ENCODE measurements at regions not wholly inside any gene's neighbourhood (a gene's known extent, or its start where the extent isn't known, plus 50 kb on each side); places are given as distances from the start of the nearest gene placed in this dataset.

DNA sequence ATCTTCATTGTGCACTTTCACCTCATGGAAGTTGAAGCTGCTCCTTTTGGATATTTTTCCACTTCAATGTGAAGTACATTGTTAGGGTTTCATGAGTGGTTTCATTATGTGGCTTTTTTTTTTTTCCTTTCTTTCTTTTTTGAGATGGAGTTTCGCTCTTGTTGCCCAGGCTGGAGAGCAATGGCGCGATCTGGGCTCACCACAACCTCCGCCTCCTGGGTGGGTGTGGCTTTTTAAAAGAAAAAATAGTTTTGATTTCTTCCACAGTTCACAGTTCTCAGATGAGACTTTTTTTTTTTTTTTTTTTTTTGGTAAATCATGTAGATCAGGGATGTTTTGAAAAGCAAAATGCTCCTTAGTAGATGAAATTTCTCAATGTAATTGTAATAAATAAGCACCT, 652.3 kb upstream of the ANKRD30A start:
- H2BK15ac ChIP-seq (ENCODE audit: low read length), result no peak overlapping the region
- H2BK120ac ChIP-seq (ENCODE audit: low read depth, low read length), result no peak overlapping the region
- H3K14ac ChIP-seq (ENCODE audit: low read length), result no peak overlapping the region
- H4K8ac ChIP-seq (ENCODE audit: low read depth, low read length), result no peak overlapping the region
- no peak overlapping the region for H3K4me3 ChIP-seq (ENCODE audit: low read length in 2 of 2)
- H2BK12ac ChIP-seq (ENCODE audit: low read length), result no peak overlapping the region
- no peak overlapping the region for H3K9ac ChIP-seq (ENCODE audit: low read depth, low read length, poor library complexity)
- no peak overlapping the region for H2AK5ac ChIP-seq (ENCODE audit: low read depth, low read length)
- H3K27me3 ChIP-seq (ENCODE audit: control insufficient read depth in 3 of 3, insufficient read depth in 3 of 3, low read depth in 1 of 3, low read length in 3 of 3), result no peaks in the 10 kb centered on the region
- H3K23ac ChIP-seq (ENCODE audit: low read depth, low read length, poor library complexity), result no peak overlapping the region
- H3K4me2 ChIP-seq (ENCODE audit: insufficient read depth, low read length, poor library complexity, severe bottlenecking), result no peak overlapping the region
- no peak overlapping the region for H3K18ac ChIP-seq (ENCODE audit: low read length)
- H2BK5ac ChIP-seq (ENCODE audit: low read length), result no peak overlapping the region
- H3K4ac ChIP-seq (ENCODE audit: low read length), result no peak overlapping the region
- H3K79me1 ChIP-seq (ENCODE audit: low read depth, low read length), result no peaks in the 10 kb centered on the region
- H3K9me3 ChIP-seq (replicated peaks in 1 of 2; ENCODE audit: control insufficient read depth in 2 of 2, insufficient read depth in 1 of 2, low read depth in 1 of 2, low read length in 2 of 2), result no peaks in the 10 kb centered on the region
- no peak overlapping the region for H3K27ac ChIP-seq (replicated peaks; ENCODE audit: low read length)
- H3K4me1 ChIP-seq (ENCODE audit: control insufficient read depth in 2 of 2, insufficient read depth in 1 of 2, low read depth in 1 of 2, low read length in 2 of 2), result no peaks in the 10 kb centered on the region
- no peak overlapping the region for H4K91ac ChIP-seq (ENCODE audit: low read depth, low read length, poor library complexity)
- WGBS, 2 donors (ENCODE audit: extremely low coverage in 2 of 2, insufficient read length in 2 of 2, insufficient replicate concordance in 1 of 2), result no CpG with 5 or more reads among the region's 4 CpGs
- no peak for DNase-seq (ENCODE audit: low spot score)
- no peaks in the 10 kb centered on the region for H3K36me3 ChIP-seq (replicated peaks in 1 of 2; ENCODE audit: control insufficient read depth in 2 of 2, insufficient read depth in 2 of 2, low read length in 2 of 2)
- no peak overlapping the region for H2AFZ ChIP-seq (ENCODE audit: low read length)

DNA sequence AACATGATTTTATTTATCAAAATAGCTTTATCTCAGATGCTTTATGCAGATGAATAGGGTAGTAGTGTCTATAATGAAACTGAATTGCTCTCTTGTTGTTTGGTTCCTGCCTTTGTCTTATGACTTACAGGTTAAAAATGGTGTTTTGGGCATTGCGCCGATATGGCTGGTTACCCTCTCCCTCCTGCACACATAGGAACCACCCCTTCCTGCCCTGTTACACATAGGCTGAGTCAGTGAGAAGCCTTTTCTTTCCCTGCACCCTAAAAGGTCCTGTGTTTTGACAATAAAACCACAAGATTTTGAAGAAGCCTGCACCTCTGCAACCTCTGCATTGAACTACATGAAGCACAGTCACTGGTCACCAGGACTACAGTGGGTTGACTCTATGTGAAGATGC, 655.8 kb upstream of the ANKRD30A start:
- H2AK5ac ChIP-seq (ENCODE audit: low read depth, low read length), result no peak overlapping the region
- H4K91ac ChIP-seq (ENCODE audit: low read depth, low read length, poor library complexity), result no peak overlapping the region
- no peak overlapping the region for H3K27ac ChIP-seq (replicated peaks; ENCODE audit: low read length)
- H3K14ac ChIP-seq (ENCODE audit: low read length), result no peak overlapping the region
- no peak overlapping the region for H4K8ac ChIP-seq (ENCODE audit: low read depth, low read length)
- H3K18ac ChIP-seq (ENCODE audit: low read length), result no peak overlapping the region
- no peak overlapping the region for H2AFZ ChIP-seq (ENCODE audit: low read length)
- H2BK5ac ChIP-seq (ENCODE audit: low read length), result no peak overlapping the region
- H3K4ac ChIP-seq (ENCODE audit: low read length), result no peak overlapping the region
- no peak overlapping the region for H3K4me3 ChIP-seq (ENCODE audit: low read length in 2 of 2)
- H3K4me2 ChIP-seq (ENCODE audit: insufficient read depth, low read length, poor library complexity, severe bottlenecking), result no peak overlapping the region
- no CpG with 5 or more reads among the region's 2 CpGs for WGBS, 2 donors (ENCODE audit: extremely low coverage in 2 of 2, insufficient read length in 2 of 2, insufficient replicate concordance in 1 of 2)
- no peak overlapping the region for H2BK12ac ChIP-seq (ENCODE audit: low read length)
- DNase-seq (ENCODE audit: low spot score), result no peak
- no peak overlapping the region for H3K9ac ChIP-seq (ENCODE audit: low read depth, low read length, poor library complexity)
- H3K4me1 ChIP-seq (ENCODE audit: control insufficient read depth in 2 of 2, insufficient read depth in 1 of 2, low read depth in 1 of 2, low read length in 2 of 2), result no peaks in the 10 kb centered on the region
- no peaks in the 10 kb centered on the region for H3K36me3 ChIP-seq (replicated peaks in 1 of 2; ENCODE audit: control insufficient read depth in 2 of 2, insufficient read depth in 2 of 2, low read length in 2 of 2)
- H3K79me1 ChIP-seq (ENCODE audit: low read depth, low read length), result no peaks in the 10 kb centered on the region
- H3K23ac ChIP-seq (ENCODE audit: low read depth, low read length, poor library complexity), result no peak overlapping the region
- no peak overlapping the region for H2BK15ac ChIP-seq (ENCODE audit: low read length)
- H3K27me3 ChIP-seq (ENCODE audit: control insufficient read depth in 3 of 3, insufficient read depth in 3 of 3, low read depth in 1 of 3, low read length in 3 of 3), result no peaks in the 10 kb centered on the region
- H2BK120ac ChIP-seq (ENCODE audit: low read depth, low read length), result no peak overlapping the region
- H3K9me3 ChIP-seq (replicated peaks in 1 of 2; ENCODE audit: control insufficient read depth in 2 of 2, insufficient read depth in 1 of 2, low read depth in 1 of 2, low read length in 2 of 2), result no peaks in the 10 kb centered on the region

DNA sequence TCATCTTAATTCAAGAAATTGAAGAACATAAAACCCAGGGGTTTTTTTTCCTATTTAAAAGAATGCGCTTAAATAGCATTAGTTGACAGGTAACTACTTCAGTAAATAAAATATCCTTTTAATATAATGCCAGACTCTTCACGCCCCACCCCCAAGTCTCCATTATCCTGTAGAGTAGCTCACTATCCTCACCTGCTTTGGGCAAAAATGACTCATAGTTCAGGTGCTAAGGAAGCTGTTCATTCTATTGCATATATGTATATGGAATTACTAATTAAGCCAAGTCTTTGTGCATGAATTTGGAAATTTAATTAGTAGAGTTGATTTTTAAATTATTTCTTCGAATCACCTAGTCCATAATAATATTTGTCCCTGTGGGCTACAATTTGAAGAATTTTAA, 656.8 kb upstream of the ANKRD30A start:
- no peak overlapping the region for H2BK15ac ChIP-seq (ENCODE audit: low read length)
- no peaks in the 10 kb centered on the region for H3K36me3 ChIP-seq (replicated peaks in 1 of 2; ENCODE audit: control insufficient read depth in 2 of 2, insufficient read depth in 2 of 2, low read length in 2 of 2)
- DNase-seq (ENCODE audit: low spot score), result no peak
- no peak overlapping the region for H3K4me3 ChIP-seq (ENCODE audit: low read length in 2 of 2)
- no peak overlapping the region for H4K91ac ChIP-seq (ENCODE audit: low read depth, low read length, poor library complexity)
- H3K27ac ChIP-seq (replicated peaks; ENCODE audit: low read length), result no peak overlapping the region
- no peak overlapping the region for H2AK5ac ChIP-seq (ENCODE audit: low read depth, low read length)
- no CpG with 5 or more reads among the region's 3 CpGs for WGBS, 2 donors (ENCODE audit: extremely low coverage in 2 of 2, insufficient read length in 2 of 2, insufficient replicate concordance in 1 of 2)
- no peak overlapping the region for H4K8ac ChIP-seq (ENCODE audit: low read depth, low read length)
- no peaks in the 10 kb centered on the region for H3K27me3 ChIP-seq (ENCODE audit: control insufficient read depth in 3 of 3, insufficient read depth in 3 of 3, low read depth in 1 of 3, low read length in 3 of 3)
- no peak overlapping the region for H3K23ac ChIP-seq (ENCODE audit: low read depth, low read length, poor library complexity)
- H2BK12ac ChIP-seq (ENCODE audit: low read length), result no peak overlapping the region
- H3K9me3 ChIP-seq (replicated peaks in 1 of 2; ENCODE audit: control insufficient read depth in 2 of 2, insufficient read depth in 1 of 2, low read depth in 1 of 2, low read length in 2 of 2), result no peaks in the 10 kb centered on the region
- no peak overlapping the region for H2BK5ac ChIP-seq (ENCODE audit: low read length)
- H3K4me1 ChIP-seq (ENCODE audit: control insufficient read depth in 2 of 2, insufficient read depth in 1 of 2, low read depth in 1 of 2, low read length in 2 of 2), result no peaks in the 10 kb centered on the region
- H2BK120ac ChIP-seq (ENCODE audit: low read depth, low read length), result no peak overlapping the region
- no peak overlapping the region for H3K4ac ChIP-seq (ENCODE audit: low read length)
- H3K18ac ChIP-seq (ENCODE audit: low read length), result no peak overlapping the region
- no peaks in the 10 kb centered on the region for H3K79me1 ChIP-seq (ENCODE audit: low read depth, low read length)
- no peak overlapping the region for H3K4me2 ChIP-seq (ENCODE audit: insufficient read depth, low read length, poor library complexity, severe bottlenecking)
- H3K14ac ChIP-seq (ENCODE audit: low read length), result no peak overlapping the region
- no peak overlapping the region for H2AFZ ChIP-seq (ENCODE audit: low read length)
- no peak overlapping the region for H3K9ac ChIP-seq (ENCODE audit: low read depth, low read length, poor library complexity)

DNA sequence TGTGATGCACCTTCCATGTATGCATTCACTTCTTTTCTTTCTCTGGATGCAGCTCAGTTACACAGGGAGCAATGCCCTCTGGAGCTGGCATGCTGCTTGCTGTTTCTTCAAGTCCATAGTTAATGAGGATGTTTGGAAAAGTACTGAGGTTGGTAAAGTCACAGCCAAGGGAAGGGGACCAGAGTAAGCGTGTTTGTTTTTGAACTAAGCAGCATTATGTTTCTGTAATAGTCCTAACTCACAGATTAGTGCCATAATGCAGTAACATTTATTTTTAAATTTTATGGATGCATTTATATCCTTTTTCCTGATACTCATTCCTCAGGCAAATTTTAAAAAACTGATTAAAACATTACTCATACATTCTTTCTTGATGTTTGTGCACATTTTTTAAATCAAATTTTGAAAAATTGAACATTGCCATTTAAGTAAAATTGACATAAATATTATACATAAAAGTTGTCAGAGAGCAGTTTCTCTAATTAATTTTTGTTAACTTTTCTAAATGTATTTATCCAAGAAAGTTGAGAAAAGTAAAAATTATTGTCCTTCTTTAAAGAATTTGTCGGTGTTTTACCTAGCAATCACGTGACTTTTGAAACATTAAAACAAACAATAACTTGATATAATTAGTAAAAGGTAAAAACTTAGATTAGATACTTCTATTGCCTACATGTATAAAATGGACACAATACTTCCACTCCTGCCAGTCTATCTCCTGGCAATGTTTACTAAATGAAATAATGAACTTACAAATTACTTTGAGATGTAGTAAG, 659.6 kb upstream of the ANKRD30A start:
- no peak overlapping the region for H3K4me2 ChIP-seq (ENCODE audit: insufficient read depth, low read length, poor library complexity, severe bottlenecking)
- H3K27ac ChIP-seq (replicated peaks; ENCODE audit: low read length), result no peak overlapping the region
- no peak overlapping the region for H4K8ac ChIP-seq (ENCODE audit: low read depth, low read length)
- no peaks in the 10 kb centered on the region for H3K4me1 ChIP-seq (ENCODE audit: control insufficient read depth in 2 of 2, insufficient read depth in 1 of 2, low read depth in 1 of 2, low read length in 2 of 2)
- no peaks in the 10 kb centered on the region for H3K79me1 ChIP-seq (ENCODE audit: low read depth, low read length)
- H4K91ac ChIP-seq (ENCODE audit: low read depth, low read length, poor library complexity), result no peak overlapping the region
- H2BK5ac ChIP-seq (ENCODE audit: low read length), result no peak overlapping the region
- H3K4me3 ChIP-seq (ENCODE audit: low read length in 2 of 2), result no peak overlapping the region
- H3K14ac ChIP-seq (ENCODE audit: low read length), result no peak overlapping the region
- H2BK12ac ChIP-seq (ENCODE audit: low read length), result no peak overlapping the region
- no peak overlapping the region for H2BK120ac ChIP-seq (ENCODE audit: low read depth, low read length)
- no peak overlapping the region for H2BK15ac ChIP-seq (ENCODE audit: low read length)
- no peak overlapping the region for H3K18ac ChIP-seq (ENCODE audit: low read length)
- no peak overlapping the region for H3K9ac ChIP-seq (ENCODE audit: low read depth, low read length, poor library complexity)
- no CpG with 5 or more reads among the region's 3 CpGs for WGBS, 2 donors (ENCODE audit: extremely low coverage in 2 of 2, insufficient read length in 2 of 2, insufficient replicate concordance in 1 of 2)
- no peak overlapping the region for H2AFZ ChIP-seq (ENCODE audit: low read length)
- H2AK5ac ChIP-seq (ENCODE audit: low read depth, low read length), result no peak overlapping the region
- no peak for DNase-seq (ENCODE audit: low spot score)
- no peaks in the 10 kb centered on the region for H3K36me3 ChIP-seq (replicated peaks in 1 of 2; ENCODE audit: control insufficient read depth in 2 of 2, insufficient read depth in 2 of 2, low read length in 2 of 2)
- H3K9me3 ChIP-seq (replicated peaks in 1 of 2; ENCODE audit: control insufficient read depth in 2 of 2, insufficient read depth in 1 of 2, low read depth in 1 of 2, low read length in 2 of 2), result no peaks in the 10 kb centered on the region
- no peaks in the 10 kb centered on the region for H3K27me3 ChIP-seq (ENCODE audit: control insufficient read depth in 3 of 3, insufficient read depth in 3 of 3, low read depth in 1 of 3, low read length in 3 of 3)
- no peak overlapping the region for H3K4ac ChIP-seq (ENCODE audit: low read length)
- no peak overlapping the region for H3K23ac ChIP-seq (ENCODE audit: low read depth, low read length, poor library complexity)

All from neuronal stem cell (in vitro differentiated cells).